ENCODE measurements at regions not wholly inside any gene's neighbourhood (a gene's known extent, or its start where the extent isn't known, plus 50 kb on each side); places are given as distances from the start of the nearest gene placed in this dataset.

DNA sequence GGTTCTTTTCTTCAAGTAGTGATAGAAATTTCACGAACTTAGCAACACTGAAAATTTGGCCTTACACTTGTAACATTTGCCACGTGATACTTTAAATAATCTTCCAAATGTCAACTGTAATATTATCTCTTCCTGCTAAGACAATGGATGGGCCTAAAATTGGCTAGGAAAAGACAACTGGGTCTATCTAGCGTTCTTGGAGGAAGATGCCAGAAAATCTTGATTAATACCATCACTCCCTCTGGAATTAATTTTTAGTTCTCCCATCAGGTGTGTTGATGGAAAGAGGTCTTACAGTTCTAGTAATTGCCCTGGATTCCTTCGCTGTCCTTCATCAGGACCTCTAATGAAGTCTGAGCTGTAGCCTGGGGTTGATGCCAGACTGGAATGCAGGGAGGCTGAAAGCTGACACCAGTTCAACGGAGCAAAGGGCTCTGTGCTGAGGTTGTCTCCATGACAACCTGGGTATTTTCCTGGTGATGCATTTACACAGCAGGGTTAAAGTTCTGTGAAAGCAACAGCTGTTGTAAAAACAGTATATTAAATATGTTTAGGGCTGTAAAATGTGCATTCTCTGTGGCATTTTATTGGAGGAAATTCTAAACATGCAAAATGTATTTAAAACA lies 92.3 kb downstream of the GAS1 start:
- H3K27me3 Mint-ChIP-seq (ENCODE audit: low read depth) = peaks cover 18% of the 10 kb centered on the region
- no peak for ATAC-seq (replicated peaks in 1 of 2)
- H3K27ac Mint-ChIP-seq = no peak overlapping the region
- H3K4me3 Mint-ChIP-seq = no peak overlapping the region
- peaks cover 4 to 6% of the 10 kb centered on the region in 2 donors for H3K9me3 Mint-ChIP-seq
- no peak for DNase-seq
- H3K36me3 Mint-ChIP-seq (ENCODE audit: insufficient read depth in 2 of 2) = peaks cover 0 to 2% of the 10 kb centered on the region in 2 donors
- no peaks in the 10 kb centered on the region for H3K4me1 Mint-ChIP-seq (ENCODE audit: low read depth)

DNA sequence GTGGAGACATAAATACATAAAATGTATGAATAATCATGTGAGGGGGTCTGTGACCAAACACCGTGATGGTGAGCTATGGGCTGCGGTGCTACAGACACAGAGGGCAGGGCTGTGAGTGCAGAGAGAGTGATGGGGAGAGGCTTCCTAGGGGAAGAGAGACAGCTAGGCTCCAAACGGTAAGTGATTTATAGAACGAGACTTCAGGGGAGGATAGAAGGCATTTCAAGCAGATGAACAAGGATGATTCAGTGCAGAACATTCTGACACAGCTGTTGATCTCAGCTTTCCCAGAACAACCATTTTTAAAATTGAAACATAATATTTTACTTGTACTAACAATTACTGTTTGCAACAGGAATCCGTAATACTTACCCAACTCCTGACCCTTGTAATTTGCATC lies 100.7 kb downstream of the GAS1 start:
- ATAC-seq (replicated peaks in 1 of 2) = no peak
- Mint-ChIP-seq H3K27ac (no peak overlapping the region), H3K4me1 (ENCODE audit: low read depth) (no peaks in the 10 kb centered on the region), H3K4me3 (no peak overlapping the region), H3K36me3 (ENCODE audit: insufficient read depth in 2 of 2) (no peaks in the 10 kb centered on the region), H3K9me3 (peaks cover 1 to 2% of the 10 kb centered on the region in 2 donors), H3K27me3 (ENCODE audit: low read depth) (peaks cover 15% of the 10 kb centered on the region)
- DNase-seq = no peak

DNA sequence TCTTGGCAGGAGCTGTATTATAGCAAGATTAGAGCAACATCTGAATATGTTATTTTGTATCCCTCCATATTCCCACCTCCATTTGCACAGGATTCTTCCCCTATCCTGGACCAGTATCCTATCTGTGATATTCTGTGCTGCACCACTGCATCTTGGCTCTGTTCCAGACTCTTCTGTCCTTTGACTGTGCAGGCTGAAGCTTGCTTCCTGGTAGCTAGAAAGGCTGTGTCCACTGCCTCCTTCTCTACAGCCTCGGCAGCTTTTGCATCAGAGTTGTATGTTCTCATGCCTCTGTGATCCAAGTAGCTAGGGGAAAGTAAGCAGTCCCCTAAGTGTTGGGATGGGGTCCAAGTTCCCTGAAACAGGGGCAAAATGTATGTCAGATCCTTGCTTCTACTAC lies 104.1 kb downstream of the GAS1 start:
- H3K4me1 Mint-ChIP-seq (ENCODE audit: low read depth) = no peaks in the 10 kb centered on the region
- H3K4me3 Mint-ChIP-seq = no peak overlapping the region
- peaks cover 15% of the 10 kb centered on the region for H3K27me3 Mint-ChIP-seq (ENCODE audit: low read depth)
- peaks cover 0 to 2% of the 10 kb centered on the region in 2 donors for H3K9me3 Mint-ChIP-seq
- no peak overlapping the region for H3K27ac Mint-ChIP-seq
- ATAC-seq (replicated peaks in 1 of 2) = no peak
- DNase-seq = no peak
- no peaks in the 10 kb centered on the region for H3K36me3 Mint-ChIP-seq (ENCODE audit: insufficient read depth in 2 of 2)

DNA sequence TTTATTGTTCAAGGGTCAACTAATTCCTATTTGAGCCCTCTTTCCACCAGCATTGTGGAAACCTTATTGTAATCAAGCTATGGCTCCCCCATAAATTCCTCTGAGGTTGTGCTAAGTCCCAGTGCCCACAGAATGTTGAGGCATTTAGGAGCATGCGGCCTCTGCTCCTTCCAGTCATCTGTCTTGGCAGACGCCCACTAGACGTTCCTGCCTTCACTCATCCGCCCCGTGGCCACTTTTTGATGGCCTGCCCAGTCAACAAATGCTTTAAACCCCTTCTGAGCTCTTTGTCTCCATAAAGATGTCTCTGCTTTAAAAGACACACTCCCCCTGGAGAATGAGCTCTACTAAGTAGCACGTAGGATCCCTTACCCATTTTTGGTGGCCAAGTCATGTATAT lies 104.7 kb downstream of the GAS1 start:
- DNase-seq (no peak), ATAC-seq (replicated peaks in 1 of 2) (no peak)
- H3K4me1 Mint-ChIP-seq (ENCODE audit: low read depth) = no peaks in the 10 kb centered on the region
- H3K27me3 Mint-ChIP-seq (ENCODE audit: low read depth) = peaks cover 15% of the 10 kb centered on the region
- no peak overlapping the region for H3K27ac Mint-ChIP-seq
- H3K9me3 Mint-ChIP-seq = peaks cover 0 to 2% of the 10 kb centered on the region in 2 donors
- H3K36me3 Mint-ChIP-seq (ENCODE audit: insufficient read depth in 2 of 2) = no peaks in the 10 kb centered on the region
- no peak overlapping the region for H3K4me3 Mint-ChIP-seq

DNA sequence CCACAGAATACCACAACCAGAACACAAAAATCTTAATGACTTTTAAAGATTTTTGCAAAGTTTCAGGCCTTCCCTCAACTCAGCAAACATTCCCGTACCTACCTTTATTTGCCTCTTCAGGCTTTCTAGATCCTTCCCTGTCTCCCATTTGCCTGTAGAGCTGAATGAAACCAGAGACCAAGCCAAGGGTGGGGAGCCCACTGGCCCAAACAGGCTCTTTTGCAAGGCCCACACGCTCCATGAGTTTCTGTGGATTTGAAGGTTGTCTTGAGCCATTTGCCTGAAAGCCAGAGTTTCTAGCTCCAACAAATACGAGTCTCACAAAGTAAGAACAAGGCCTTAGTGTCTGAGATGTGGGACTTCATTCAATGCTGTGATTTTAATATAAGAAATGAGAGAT lies 107.8 kb downstream of the GAS1 start:
- no peaks in the 10 kb centered on the region for H3K36me3 Mint-ChIP-seq (ENCODE audit: insufficient read depth in 2 of 2)
- peaks cover 0 to 2% of the 10 kb centered on the region in 2 donors for H3K9me3 Mint-ChIP-seq
- peaks cover 15% of the 10 kb centered on the region for H3K27me3 Mint-ChIP-seq (ENCODE audit: low read depth)
- no peak overlapping the region for H3K27ac Mint-ChIP-seq
- no peak for DNase-seq
- H3K4me1 Mint-ChIP-seq (ENCODE audit: low read depth) = no peaks in the 10 kb centered on the region
- no peak overlapping the region for H3K4me3 Mint-ChIP-seq
- no peak for ATAC-seq (replicated peaks in 1 of 2)

DNA sequence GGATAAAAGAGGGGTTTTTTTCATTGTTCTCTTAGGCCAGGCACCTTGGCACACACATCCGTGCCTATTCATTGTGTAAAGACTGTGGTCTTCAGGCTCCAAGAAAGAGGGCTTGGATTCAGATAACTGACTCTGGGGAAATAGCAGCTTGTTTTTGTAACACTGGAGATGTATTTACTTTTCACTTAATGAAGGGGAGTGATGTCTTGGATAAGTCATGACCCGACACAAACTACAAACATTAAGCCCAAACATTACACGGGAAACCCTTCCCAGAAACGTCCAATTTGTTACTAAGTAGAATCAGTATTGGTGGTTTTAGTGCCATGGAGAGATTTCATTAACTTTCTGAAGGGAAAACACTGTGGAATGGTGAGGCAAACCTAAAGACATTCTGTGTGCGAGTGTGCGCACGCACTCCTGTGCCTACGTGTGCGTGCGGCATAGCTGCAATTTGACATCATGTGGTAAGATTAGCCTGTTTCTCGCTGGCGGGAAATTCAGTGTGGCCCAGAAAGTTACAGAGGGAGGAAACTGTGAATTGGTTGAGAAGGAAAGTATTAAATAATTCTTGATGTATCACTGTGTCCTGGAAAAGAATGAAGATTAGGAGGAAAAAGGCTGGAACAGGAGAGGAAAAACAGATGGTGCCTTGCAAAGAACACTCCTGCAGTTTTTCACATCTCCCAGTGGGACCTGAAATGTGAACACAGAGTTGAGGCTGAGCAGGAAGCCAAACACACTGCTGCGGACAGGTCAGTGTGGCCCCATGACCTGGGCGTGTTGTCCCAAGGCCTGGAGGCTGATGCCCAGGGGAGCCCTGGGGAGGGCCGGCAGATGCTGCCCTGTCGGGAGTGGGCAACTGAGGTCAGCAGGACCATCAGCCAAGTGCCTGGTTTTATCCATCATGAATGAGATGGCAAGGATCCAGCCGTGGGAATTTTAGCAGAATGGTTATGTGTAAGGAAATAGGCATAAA lies 108.5 kb downstream of the GAS1 start:
- H3K36me3 Mint-ChIP-seq (ENCODE audit: insufficient read depth in 2 of 2) = no peaks in the 10 kb centered on the region
- DNase-seq (no peak), ATAC-seq (replicated peaks in 1 of 2) (no peak)
- peaks cover 15% of the 10 kb centered on the region for H3K27me3 Mint-ChIP-seq (ENCODE audit: low read depth)
- H3K4me1 Mint-ChIP-seq (ENCODE audit: low read depth) = no peaks in the 10 kb centered on the region
- H3K4me3 Mint-ChIP-seq = no peak overlapping the region
- H3K27ac Mint-ChIP-seq = no peak overlapping the region
- H3K9me3 Mint-ChIP-seq = peaks cover 0 to 2% of the 10 kb centered on the region in 2 donors

DNA sequence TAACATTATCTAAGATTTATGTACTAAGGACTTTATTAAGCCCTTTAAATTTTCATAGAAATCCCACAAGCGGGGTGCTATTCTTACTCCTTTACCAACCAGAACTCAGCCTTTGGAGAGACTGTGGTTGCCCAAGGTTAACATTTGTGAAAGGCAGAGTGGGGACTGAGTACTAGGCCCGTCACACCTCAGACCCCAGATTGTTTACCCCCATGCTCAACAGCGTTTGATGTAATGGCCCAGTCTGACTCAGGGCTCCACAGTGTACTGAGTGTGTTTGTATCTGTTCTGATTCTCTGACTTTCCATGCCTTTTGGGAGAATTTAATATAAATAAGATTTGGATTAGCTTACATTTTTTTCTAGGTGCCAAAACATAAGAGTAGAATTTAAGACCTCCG lies 110.0 kb downstream of the GAS1 start:
- ATAC-seq (replicated peaks in 1 of 2) = no peak
- peaks cover 6% of the 10 kb centered on the region for H3K27me3 Mint-ChIP-seq (ENCODE audit: low read depth)
- H3K4me1 Mint-ChIP-seq (ENCODE audit: low read depth) = no peaks in the 10 kb centered on the region
- no peaks in the 10 kb centered on the region for H3K36me3 Mint-ChIP-seq (ENCODE audit: insufficient read depth in 2 of 2)
- DNase-seq = no peak
- H3K27ac Mint-ChIP-seq = no peak overlapping the region
- H3K4me3 Mint-ChIP-seq = no peak overlapping the region
- H3K9me3 Mint-ChIP-seq = no peaks in the 10 kb centered on the region

DNA sequence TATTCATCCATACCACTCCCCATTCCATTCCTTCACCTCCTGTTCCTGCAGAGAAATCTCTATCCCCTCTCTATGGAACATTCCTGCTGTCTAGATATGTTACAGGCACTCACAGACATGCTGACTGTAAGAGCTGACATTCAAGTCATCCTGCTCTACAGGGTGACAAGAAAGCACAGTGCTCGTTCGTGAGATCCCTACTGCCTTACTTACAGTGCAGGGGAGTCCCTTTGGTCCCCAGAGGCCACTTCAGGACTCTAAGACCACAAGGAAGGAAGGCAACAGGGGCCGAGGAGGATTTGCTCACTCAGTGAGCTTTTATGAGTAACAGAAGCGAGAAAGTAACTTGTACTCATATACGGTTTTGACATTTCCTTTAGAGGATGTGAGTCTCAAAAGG lies 110.5 kb downstream of the GAS1 start:
- ATAC-seq (replicated peaks in 1 of 2) (no peak), DNase-seq (no peak)
- Mint-ChIP-seq H3K27ac (no peak overlapping the region), H3K27me3 (ENCODE audit: low read depth) (peaks cover under 1% of the 10 kb centered on the region), H3K9me3 (no peaks in the 10 kb centered on the region), H3K4me1 (ENCODE audit: low read depth) (no peaks in the 10 kb centered on the region), H3K36me3 (ENCODE audit: insufficient read depth in 2 of 2) (no peaks in the 10 kb centered on the region), H3K4me3 (no peak overlapping the region)

DNA sequence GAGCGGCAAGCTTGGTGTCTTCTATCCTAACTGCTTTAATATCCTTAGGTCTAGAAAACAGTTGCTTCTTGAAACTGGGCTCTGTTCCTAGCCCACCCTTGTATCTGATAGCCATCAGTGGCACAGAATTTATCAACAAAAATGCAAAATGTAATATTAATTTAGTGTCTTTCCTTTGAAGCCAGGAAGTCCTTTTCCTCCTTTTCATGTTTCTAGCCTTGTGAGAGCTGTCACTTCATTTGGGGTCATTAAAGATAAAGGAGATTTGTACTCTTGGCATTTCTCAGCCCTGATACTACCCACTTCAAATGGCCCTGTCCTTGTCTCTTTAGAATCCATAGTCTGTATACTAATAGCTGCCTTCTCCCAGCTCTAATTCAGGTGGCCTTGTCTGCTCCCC lies 111.0 kb downstream of the GAS1 start:
- ATAC-seq (replicated peaks in 1 of 2) = no peak
- Mint-ChIP-seq H3K9me3 (no peaks in the 10 kb centered on the region), H3K36me3 (ENCODE audit: insufficient read depth in 2 of 2) (no peaks in the 10 kb centered on the region), H3K4me1 (ENCODE audit: low read depth) (no peaks in the 10 kb centered on the region), H3K27ac (no peak overlapping the region), H3K4me3 (no peak overlapping the region), H3K27me3 (ENCODE audit: low read depth) (no peaks in the 10 kb centered on the region)
- DNase-seq = no peak

DNA sequence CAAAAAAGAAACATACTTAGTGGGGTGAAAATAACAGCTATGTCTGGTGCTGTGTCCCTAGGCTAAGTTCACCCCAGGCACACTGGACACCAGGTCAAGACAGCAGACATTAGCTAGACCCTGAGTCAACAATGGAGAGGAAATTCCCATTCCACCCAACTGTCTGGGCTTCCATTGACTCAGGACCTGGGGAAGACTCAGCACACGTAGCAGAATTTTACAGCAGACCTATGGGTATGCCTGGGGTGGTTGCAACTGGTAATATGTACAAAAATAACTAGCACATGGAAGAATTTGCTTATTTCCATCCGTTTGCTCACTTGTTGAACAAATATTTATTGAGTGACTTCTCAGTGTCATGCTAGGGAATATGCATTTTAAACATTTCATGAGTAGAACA lies 117.0 kb downstream of the GAS1 start:
- ATAC-seq (replicated peaks in 1 of 2) (no peak), DNase-seq (no peak)
- no peak overlapping the region for H3K27ac Mint-ChIP-seq
- H3K27me3 Mint-ChIP-seq (ENCODE audit: low read depth) = peaks cover 12% of the 10 kb centered on the region
- no peak overlapping the region for H3K4me3 Mint-ChIP-seq
- H3K9me3 Mint-ChIP-seq = peaks cover 2 to 3% of the 10 kb centered on the region in 2 donors
- no peaks in the 10 kb centered on the region for H3K4me1 Mint-ChIP-seq (ENCODE audit: low read depth)
- no peaks in the 10 kb centered on the region for H3K36me3 Mint-ChIP-seq (ENCODE audit: insufficient read depth in 2 of 2)

DNA sequence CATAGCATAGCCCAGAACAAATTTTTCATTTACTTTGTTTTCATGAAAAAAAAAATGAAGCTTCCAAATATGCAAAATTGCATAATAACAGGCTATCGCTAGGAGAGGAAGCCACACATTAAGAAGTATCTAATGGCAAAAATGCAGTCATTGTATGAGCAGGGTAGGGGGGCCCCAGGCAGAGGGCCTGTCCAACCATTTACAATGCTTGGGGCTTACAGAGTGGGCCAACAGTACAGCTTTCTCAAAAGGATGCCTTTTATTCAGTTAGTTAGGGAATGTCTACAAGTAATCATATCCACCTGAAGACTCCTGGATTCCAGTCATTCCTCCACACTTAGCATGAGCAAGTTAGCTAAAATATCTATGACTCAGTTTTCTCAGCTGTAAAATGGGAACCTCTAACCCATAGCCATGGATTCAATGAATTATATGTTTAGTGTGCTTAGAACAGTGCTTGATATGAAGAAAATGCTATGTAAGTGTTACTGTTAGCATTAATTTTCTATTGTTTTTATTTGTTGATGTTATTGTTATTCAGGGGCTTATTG lies 117.7 kb downstream of the GAS1 start:
- Mint-ChIP-seq H3K27me3 (ENCODE audit: low read depth) (peaks cover 12% of the 10 kb centered on the region), H3K4me1 (ENCODE audit: low read depth) (no peaks in the 10 kb centered on the region), H3K36me3 (ENCODE audit: insufficient read depth in 2 of 2) (no peaks in the 10 kb centered on the region), H3K4me3 (no peak overlapping the region), H3K9me3 (peaks cover 2 to 3% of the 10 kb centered on the region in 2 donors), H3K27ac (no peak overlapping the region)
- ATAC-seq (replicated peaks in 1 of 2) (no peak), DNase-seq (no peak)

DNA sequence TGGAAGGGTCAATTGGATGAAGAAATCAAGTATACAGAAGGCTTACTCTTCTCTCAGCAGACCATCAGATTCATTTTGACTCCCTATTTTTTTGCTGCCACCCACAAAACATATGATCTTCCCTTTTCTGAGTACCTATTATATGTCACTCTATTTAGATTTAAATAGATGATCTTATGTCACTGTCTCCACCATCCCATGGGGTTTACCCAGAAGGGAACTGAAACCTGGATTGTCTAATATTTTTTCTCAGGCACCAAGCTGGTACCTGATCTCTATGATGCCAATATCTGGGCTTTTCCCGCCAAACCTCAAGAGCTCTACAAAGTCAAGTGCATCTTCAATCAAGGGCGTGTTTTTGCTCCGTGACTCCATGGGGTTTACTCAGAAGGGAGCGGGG lies 118.7 kb downstream of the GAS1 start:
- H3K27me3 Mint-ChIP-seq (ENCODE audit: low read depth) = peaks cover 12% of the 10 kb centered on the region
- ATAC-seq (replicated peaks in 1 of 2) (no peak), DNase-seq (no peak)
- H3K4me1 Mint-ChIP-seq (ENCODE audit: low read depth) = no peaks in the 10 kb centered on the region
- no peak overlapping the region for H3K4me3 Mint-ChIP-seq
- H3K27ac Mint-ChIP-seq = no peak overlapping the region
- H3K9me3 Mint-ChIP-seq = peaks cover 2 to 3% of the 10 kb centered on the region in 2 donors
- no peaks in the 10 kb centered on the region for H3K36me3 Mint-ChIP-seq (ENCODE audit: insufficient read depth in 2 of 2)

DNA sequence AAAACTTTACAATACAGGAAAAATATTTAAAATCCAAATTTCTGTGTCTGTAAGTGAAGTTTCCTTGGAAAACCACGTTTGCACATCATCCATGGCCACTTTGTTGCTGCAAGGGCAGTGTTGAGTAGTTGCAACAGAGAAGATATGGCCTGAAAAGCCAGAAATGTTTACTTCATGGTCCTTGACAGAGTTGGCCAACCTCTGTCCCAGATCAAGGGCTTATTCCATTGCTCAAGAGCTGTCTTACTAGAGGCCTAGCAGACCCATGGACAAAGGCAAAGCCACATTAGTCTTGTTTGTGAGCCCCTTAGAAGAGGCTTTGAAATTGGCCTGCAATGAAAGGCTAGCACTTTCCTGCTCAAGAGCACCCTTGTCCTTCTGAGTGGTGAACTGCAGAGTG lies 119.4 kb downstream of the GAS1 start:
- Mint-ChIP-seq H3K4me1 (ENCODE audit: low read depth) (no peaks in the 10 kb centered on the region), H3K27ac (no peak overlapping the region), H3K9me3 (peaks cover 2 to 6% of the 10 kb centered on the region in 2 donors), H3K27me3 (ENCODE audit: low read depth) (peaks cover 12% of the 10 kb centered on the region), H3K36me3 (ENCODE audit: insufficient read depth in 2 of 2) (no peaks in the 10 kb centered on the region), H3K4me3 (no peak overlapping the region)
- DNase-seq (no peak), ATAC-seq (replicated peaks in 1 of 2) (no peak)
